HEK293T (cell line): ENCODE measurements at regions not wholly inside any gene's neighbourhood (a gene's known extent, or its start where the extent isn't known, plus 50 kb on each side); places are given as distances from the start of the nearest gene placed in this dataset.

Source experiments
- ARNT ChIP-seq: fragments of 450-650 bp; IDR thresholded peaks from 2 replicates; pipeline ENCODE4 v1.6.1; 2017; ENCODE audit warnings: mild to moderate bottlenecking
- ELF4 ChIP-seq: fragments of 450-650 bp; IDR thresholded peaks from 2 replicates; pipeline ENCODE4 v1.6.1; 2017; ENCODE audit warnings: antibody characterized with exemption
- FOXA1 ChIP-seq: fragments of 450-650 bp; IDR thresholded peaks from 2 replicates; pipeline ENCODE4 v1.6.1; 2016; ENCODE audit warnings: mild to moderate bottlenecking
- FOXM1 ChIP-seq: fragments of 450-650 bp; IDR thresholded peaks from 2 replicates; pipeline ENCODE4 v1.6.1; 2017; ENCODE audit warnings: mild to moderate bottlenecking, borderline replicate concordance
- ZNF384 ChIP-seq: fragments of 450-650 bp; IDR thresholded peaks from 2 replicates; pipeline ENCODE4 v1.6.1; 2016

DNA sequence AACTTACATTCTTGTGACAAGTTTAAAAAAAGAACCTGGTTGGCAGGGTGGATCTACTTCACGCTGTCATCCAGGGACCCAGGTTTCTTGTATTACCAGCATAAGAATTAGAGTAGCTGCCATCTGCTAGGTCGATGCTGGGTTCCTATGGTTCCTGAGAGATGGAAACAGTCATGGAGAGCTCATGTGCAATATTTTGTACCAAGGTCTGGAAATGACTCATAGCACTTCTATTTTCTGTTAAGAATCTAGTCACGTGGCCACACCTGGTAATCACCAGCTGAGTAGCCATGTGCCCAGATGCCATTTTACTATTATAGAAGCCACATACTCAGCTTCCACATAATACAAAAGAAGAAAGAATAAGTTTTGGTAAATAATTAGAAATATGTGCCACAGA, 171.3 kb downstream of the CD83 start:
- TF ChIP-seq ZNF384: no peak
- no peak for TF ChIP-seq FOXM1
- TF ChIP-seq ARNT: no peak
- no peak for TF ChIP-seq FOXA1
- no peak for TF ChIP-seq ELF4
